WTC11 (cell line): ENCODE measurements at regions not wholly inside any gene's neighbourhood (a gene's known extent, or its start where the extent isn't known, plus 50 kb on each side); places are given as distances from the start of the nearest gene placed in this dataset.

Experiments used
- CBFB ChIP-seq: sonication (generic); formaldehyde crosslinking; IDR thresholded peaks from 2 replicates; pipeline ENCODE4 v1.8.1; 2022; ENCODE audit warnings: mild to moderate bottlenecking, low read depth, missing genetic modification reagents
- CTCF ChIP-seq: fragments of 200-600 bp; IDR thresholded peaks from 2 replicates; pipeline ENCODE4 v1.8.0; 2022; ENCODE audit warnings: antibody characterized with exemption
- FOXP1 ChIP-seq: sonication (generic); formaldehyde crosslinking; IDR thresholded peaks from 2 replicates; pipeline ENCODE4 v1.8.0; 2022; ENCODE audit warnings: missing genetic modification reagents, mild to moderate bottlenecking, moderate library complexity, borderline replicate concordance
- IRF2 ChIP-seq: sonication (generic); formaldehyde crosslinking; IDR thresholded peaks from 2 replicates; pipeline ENCODE4 v1.8.0; 2022; ENCODE audit warnings: low read depth, missing genetic modification reagents, borderline replicate concordance
- ZNF232 ChIP-seq: sonication (generic); formaldehyde crosslinking; IDR thresholded peaks from 2 replicates; pipeline ENCODE4 v1.8.0; 2022; ENCODE audit warnings: mild to moderate bottlenecking, missing genetic modification reagents
- ZNF423 ChIP-seq: fragments of 250-450 bp; sonication (Bioruptor Pico); IDR thresholded peaks from 2 replicates; pipeline ENCODE4 v2.1.2; 2022; ENCODE audit warnings: mild to moderate bottlenecking, moderate library complexity
- TF ChIP-seq, protein P1 (sequence below): sonication (generic); formaldehyde crosslinking; IDR thresholded peaks from 2 replicates; pipeline ENCODE4 v1.8.1; 2022; ENCODE audit warnings: mild to moderate bottlenecking, moderate library complexity, missing genetic modification reagents

GRCh38 chr6:51514748-51515402 lies 572.5 kb downstream of the PKHD1 start:
- TF ChIP-seq ZNF423 (no peak), CBFB (CRISPR knock-in tag) (no peak), IRF2 (no peak), FOXP1 (no peak), ZNF232 (no peak), CTCF (no peak)
- TF ChIP-seq, protein P1, sequence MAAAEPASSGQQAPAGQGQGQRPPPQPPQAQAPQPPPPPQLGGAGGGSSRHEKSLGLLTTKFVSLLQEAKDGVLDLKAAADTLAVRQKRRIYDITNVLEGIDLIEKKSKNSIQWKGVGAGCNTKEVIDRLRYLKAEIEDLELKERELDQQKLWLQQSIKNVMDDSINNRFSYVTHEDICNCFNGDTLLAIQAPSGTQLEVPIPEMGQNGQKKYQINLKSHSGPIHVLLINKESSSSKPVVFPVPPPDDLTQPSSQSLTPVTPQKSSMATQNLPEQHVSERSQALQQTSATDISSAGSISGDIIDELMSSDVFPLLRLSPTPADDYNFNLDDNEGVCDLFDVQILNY (CRISPR knock-in tag): no peak
